HepG2 (cell line): ENCODE measurements at regions not wholly inside any gene's neighbourhood (a gene's known extent, or its start where the extent isn't known, plus 50 kb on each side); places are given as distances from the start of the nearest gene placed in this dataset.

ENCODE experiments used
- ATAC-seq: fragments of 200-7000 bp; cut with Tn5 transposase; 3 replicates; pipeline ENCODE4 v1.9.1; 2020; ENCODE audit warnings: mild to moderate bottlenecking, moderate library complexity
- BruUV-seq: library from RNA; stranded (reverse); fragments of 400-500 nt; replicated peaks from 2 replicates; lab custom pipeline; 2021; lab: Mats Ljungman, UMichigan
- CTCF ChIA-PET: fragments of 300-600 bp; formaldehyde crosslinking; extraction: SDS; loops from one replicate; lab custom pipeline; 2021; ENCODE audit warnings: low total read pairs, inconsistent platforms, low intra/inter-chr PET ratio; lab: Yijun Ruan, JAX
- POLR2A ChIA-PET: fragments of 350-600 bp; sonication (Branson Sonifier 250); formaldehyde crosslinking; loops from one replicate; lab custom pipeline; 2020; ENCODE audit warnings: antibody characterized with exemption, inconsistent platforms; lab: Yijun Ruan, JAX
- DNase-seq: peaks from one replicate; pipeline ENCODE4 v3.0.0-alpha.2; 2015; ENCODE audit warnings: low spot score
- FAIRE-seq: peaks from 3 replicates; lab custom pipeline; 2011; peaks lifted over from hg19 to GRCh38; lab: Jason Lieb, UNC
- H2AFZ ChIP-seq: one replicate; pipeline ENCODE4 v1.6.1; 2011; ENCODE audit warnings: low read length, inconsistent platforms
- H3K27ac ChIP-seq: fragments of 300-600 bp; 3 replicates; pipeline ENCODE4 v1.8.0; 2011; ENCODE audit warnings: mixed run types, mild to moderate bottlenecking, mixed read lengths, low read length, inconsistent platforms; ENCODE audit not compliant: insufficient read depth; ENCODE audit errors: extremely low read length
- H3K27me3 ChIP-seq, 2 experiments: fragments of 200-600 bp in 1 of 2; 2 replicates in 1 of 2; 3 replicates in 1 of 2; pipeline versions ENCODE4 v1.6.0 to v1.8.0; 2011; ENCODE audit warnings: low read length in 2 of 2, mild to moderate bottlenecking in 2 of 2, moderate library complexity in 2 of 2, inconsistent platforms in 1 of 2; ENCODE audit not compliant: insufficient read depth in 2 of 2, control insufficient read depth in 1 of 2
- H3K36me3 ChIP-seq, 2 experiments: fragments of 200-600 bp in 1 of 2; replicated peaks in 1 of 2; 2 replicates in 1 of 2; 3 replicates in 1 of 2; pipeline versions ENCODE4 v1.5.1 to v1.8.0; 2011; ENCODE audit warnings: low read length in 2 of 2, inconsistent platforms in 1 of 2; ENCODE audit not compliant: insufficient read depth in 2 of 2, control insufficient read depth in 1 of 2
- H3K4me1 ChIP-seq: 2 replicates; pipeline ENCODE4 v1.5.1; 2012; ENCODE audit warnings: low read length, inconsistent platforms; ENCODE audit not compliant: insufficient read depth
- H3K4me2 ChIP-seq: 2 replicates; pipeline ENCODE4 v1.6.0; 2011; ENCODE audit warnings: low read depth, low read length, inconsistent platforms
- H3K4me3 ChIP-seq, 3 experiments: fragments of 200-600 bp in 1 of 3; sonication (generic), shearing (Covaris generic) in 1 of 3; replicated peaks in 1 of 3; 2 replicates each; pipeline ENCODE4 v1.5.1; 2011 to 2016; ENCODE audit warnings: low read length in 3 of 3, inconsistent platforms in 2 of 3, low read depth in 2 of 3, mild to moderate bottlenecking in 2 of 3, control low read depth in 1 of 3, mixed read lengths in 1 of 3; ENCODE audit not compliant: insufficient read depth in 1 of 3
- H3K79me2 ChIP-seq: one replicate; pipeline ENCODE4 v1.6.1; 2011; ENCODE audit warnings: low read length, inconsistent platforms; ENCODE audit not compliant: insufficient read depth
- H3K9ac ChIP-seq: 2 replicates; pipeline ENCODE4 v1.6.0; 2011; ENCODE audit warnings: mild to moderate bottlenecking, low read depth, low read length, inconsistent platforms; ENCODE audit not compliant: insufficient read depth
- H3K9me3 ChIP-seq: 2 replicates; pipeline ENCODE4 v1.5.1; 2012; ENCODE audit warnings: mild to moderate bottlenecking, low read length
- H4K20me1 ChIP-seq: 2 replicates; pipeline ENCODE4 v1.6.0; 2011; ENCODE audit warnings: inconsistent platforms, mild to moderate bottlenecking, low read length, moderate library complexity; ENCODE audit not compliant: insufficient read depth
- CBX1 ChIP-seq: IDR thresholded peaks from one replicate; pipeline ENCODE4 v1.6.1; 2016; ENCODE audit warnings: antibody characterized with exemption, low read depth
- HDAC1 ChIP-seq: sonication (generic); formaldehyde crosslinking; IDR thresholded peaks from 2 replicates; pipeline ENCODE4 v1.5.1; 2020; ENCODE audit warnings: mild to moderate bottlenecking, missing genetic modification reagents
- HNF4A ChIP-seq: sonication (generic); formaldehyde crosslinking; IDR thresholded peaks from 2 replicates; pipeline ENCODE4 v1.4.0; 2020; ENCODE audit warnings: missing genetic modification reagents
- ZNF367 ChIP-seq: sonication (generic); formaldehyde crosslinking; IDR thresholded peaks from 2 replicates; pipeline ENCODE4 v1.4.0; 2020; ENCODE audit warnings: missing genetic modification reagents, borderline replicate concordance
- WGBS: methylation state at CpG from one replicate; pipeline ENCODE4 v1.1.6; 2017; ENCODE audit warnings: low lambda C conversion rate; 5-methylcytosine and 5-hydroxymethylcytosine counted together
- in situ Hi-C: cut with HindIII; loops from 2 replicates; pipeline ENCODE4 v1.10.0; 2017; ENCODE audit warnings: low pct_unique_long_range_greater_than_20kb; ENCODE audit not compliant: extremely low pct_ligation_motif_present
- intact Hi-C: fragments of 100-400 bp; cut with micrococcal nuclease; formaldehyde crosslinking; loops from one replicate; pipeline ENCODE4 v1.10.0; 2022; ENCODE audit not compliant: unreplicated experiment
- TF ChIP-seq, protein P1 (sequence below): sonication (generic); formaldehyde crosslinking; IDR thresholded peaks from 2 replicates; pipeline ENCODE4 v1.4.0; 2020; ENCODE audit warnings: missing genetic modification reagents

DNA sequence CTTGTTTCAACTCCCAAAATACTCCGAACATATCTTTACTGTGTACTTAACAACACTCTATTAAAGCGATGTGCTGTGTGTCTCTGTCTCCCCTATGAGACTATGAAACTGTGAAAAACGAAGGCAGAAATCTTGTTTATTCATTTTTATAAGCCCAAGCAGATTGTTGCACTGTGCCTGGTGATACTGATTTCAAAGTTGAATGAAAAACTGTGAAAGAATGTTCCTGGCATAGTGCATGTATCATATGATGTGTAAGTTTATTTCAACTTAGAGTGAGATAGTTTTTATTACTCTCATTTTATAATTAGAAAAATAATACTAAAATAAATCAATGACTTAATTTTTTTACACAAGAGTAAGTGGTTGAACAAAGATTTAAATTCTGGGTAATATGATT is 471.9 kb upstream of the PCDH15 start:
- H3K36me3 ChIP-seq = no peaks in the 10 kb centered on the region
- H3K79me2 ChIP-seq = no peaks in the 10 kb centered on the region
- H4K20me1 ChIP-seq = no peaks in the 10 kb centered on the region
- no peak overlapping the region for H3K4me3 ChIP-seq
- ChIA-PET CTCF (no interaction called here), POLR2A (no interaction called here)
- intact Hi-C loops (no loop called here), in situ Hi-C loops (no loop called here)
- H3K9ac ChIP-seq = no peak overlapping the region
- WGBS = 0% methylated on average over 3 of the region's 3 CpGs
- H3K27ac ChIP-seq = no peak overlapping the region
- TF ChIP-seq HNF4A (CRISPR knock-in tag) = no peak
- TF ChIP-seq, protein P1, sequence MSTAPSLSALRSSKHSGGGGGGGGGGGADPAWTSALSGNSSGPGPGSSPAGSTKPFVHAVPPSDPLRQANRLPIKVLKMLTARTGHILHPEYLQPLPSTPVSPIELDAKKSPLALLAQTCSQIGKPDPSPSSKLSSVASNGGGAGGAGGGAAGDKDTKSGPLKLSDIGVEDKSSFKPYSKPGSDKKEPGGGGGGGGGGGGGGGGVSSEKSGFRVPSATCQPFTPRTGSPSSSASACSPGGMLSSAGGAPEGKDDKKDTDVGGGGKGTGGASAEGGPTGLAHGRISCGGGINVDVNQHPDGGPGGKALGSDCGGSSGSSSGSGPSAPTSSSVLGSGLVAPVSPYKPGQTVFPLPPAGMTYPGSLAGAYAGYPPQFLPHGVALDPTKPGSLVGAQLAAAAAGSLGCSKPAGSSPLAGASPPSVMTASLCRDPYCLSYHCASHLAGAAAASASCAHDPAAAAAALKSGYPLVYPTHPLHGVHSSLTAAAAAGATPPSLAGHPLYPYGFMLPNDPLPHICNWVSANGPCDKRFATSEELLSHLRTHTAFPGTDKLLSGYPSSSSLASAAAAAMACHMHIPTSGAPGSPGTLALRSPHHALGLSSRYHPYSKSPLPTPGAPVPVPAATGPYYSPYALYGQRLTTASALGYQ (CRISPR knock-in tag) = no peak
- TF ChIP-seq HDAC1 (CRISPR knock-in tag) = no peak
- H3K9me3 ChIP-seq = no peaks in the 10 kb centered on the region
- no TSS peak for BruUV-seq
- ATAC-seq (no peak), DNase-seq (no peak), FAIRE-seq (no peak)
- H2AFZ ChIP-seq = no peak overlapping the region
- H3K4me1 ChIP-seq = no peaks in the 10 kb centered on the region
- H3K27me3 ChIP-seq = no peaks in the 10 kb centered on the region; a peak in 1 of 5 replicates
- no peak overlapping the region for H3K4me2 ChIP-seq

DNA sequence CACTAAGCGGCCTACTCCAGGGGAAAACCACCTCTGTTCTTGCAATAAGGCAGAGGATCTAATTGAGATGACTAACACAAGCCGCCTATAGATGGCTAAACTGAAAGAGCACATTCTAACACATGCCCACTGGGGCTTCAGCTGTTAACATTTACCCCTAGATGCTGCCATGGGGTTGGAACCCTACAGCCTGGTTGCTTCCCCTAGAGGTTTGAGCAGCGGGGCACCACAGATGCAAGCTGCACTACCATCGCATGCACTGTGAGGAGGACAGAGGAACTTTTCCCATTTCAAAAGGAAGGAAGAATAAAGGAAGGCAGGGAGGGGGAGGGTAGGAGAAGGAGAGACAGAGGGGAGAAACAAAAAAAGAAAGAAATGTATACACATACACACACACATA is 465.8 kb upstream of the PCDH15 start:
- Histone ChIP-seq H3K79me2 (no peaks in the 10 kb centered on the region), H3K9me3 (no peaks in the 10 kb centered on the region), H3K9ac (no peak overlapping the region), H3K4me2 (no peak overlapping the region), H3K4me3 (no peak overlapping the region), H3K27me3 (no peaks in the 10 kb centered on the region), H3K4me1 (no peaks in the 10 kb centered on the region), H2AFZ (no peak overlapping the region), H4K20me1 (no peaks in the 10 kb centered on the region), H3K36me3 (no peaks in the 10 kb centered on the region), H3K27ac (no peak overlapping the region)
- TF ChIP-seq CBX1 = no peak
- no peak for TF ChIP-seq ZNF367 (CRISPR knock-in tag)
- ATAC-seq = no peak
- DNase-seq = no peak
- intact Hi-C loops = no loop called here
- FAIRE-seq = no peak
- ChIA-PET POLR2A (no interaction called here), CTCF (no interaction called here)
- 2% methylated on average over 3 of the region's 4 CpGs for WGBS
- in situ Hi-C loops = no loop called here
- BruUV-seq = no TSS peak
